GM12878 (cell line): ENCODE measurements at regions not wholly inside any gene's neighbourhood (a gene's known extent, or its start where the extent isn't known, plus 50 kb on each side); places are given as distances from the start of the nearest gene placed in this dataset.
A peak's percentile ranks its signal among the peaks of the same experiment; 100 is the strongest.

ENCODE experiments used
- ATAC-seq: fragments of 200-7000 bp; cut with Tn5 transposase; 3 replicates; pipeline ENCODE4 v1.9.1; 2020; ENCODE audit warnings: mild to moderate bottlenecking, moderate library complexity
- BruUV-seq: library from RNA; stranded (reverse); fragments of 400-500 nt; replicated peaks from 2 replicates; lab custom pipeline; 2021; lab: Mats Ljungman, UMichigan
- CTCF ChIA-PET: fragments of 300-600 bp; sonication (Branson Sonifier 250); formaldehyde crosslinking; extraction: SDS; loops from one replicate; lab custom pipeline; 2021; ENCODE audit warnings: inconsistent platforms; lab: Yijun Ruan, JAX
- POLR2A ChIA-PET: fragments of 350-600 bp; formaldehyde crosslinking; extraction: SDS; loops from one replicate; lab custom pipeline; 2021; ENCODE audit warnings: inconsistent platforms; lab: Charles Lee
- RAD21 ChIA-PET: fragments of 300-600 bp; sonication (Branson Sonifier 250); formaldehyde crosslinking; loops from one replicate; lab custom pipeline; 2023; ENCODE audit warnings: antibody characterized with exemption; ENCODE audit not compliant: unreplicated experiment; lab: Charles Lee
- SMC1A ChIA-PET: fragments of 300-600 bp; sonication (Branson Sonifier 250); formaldehyde crosslinking; loops from one replicate; lab custom pipeline; 2023; ENCODE audit not compliant: unreplicated experiment, uncharacterized antibody; lab: Charles Lee
- DNase-seq: peaks from one replicate; pipeline ENCODE4 v3.0.0-alpha.2; 2011; ENCODE audit warnings: low read depth, low spot score
- FAIRE-seq: peaks from 3 replicates; lab custom pipeline; 2011; peaks lifted over from hg19 to GRCh38; lab: Jason Lieb, UNC
- H2AFZ ChIP-seq: 2 replicates; pipeline ENCODE4 v1.6.0; 2011; ENCODE audit warnings: low read depth, low read length, control low read depth; ENCODE audit not compliant: control insufficient read depth
- H3K27ac ChIP-seq: 2 replicates; pipeline ENCODE4 v1.5.1; 2011; ENCODE audit warnings: control low read depth; ENCODE audit not compliant: control insufficient read depth, insufficient read depth
- H3K27me3 ChIP-seq, 2 experiments: replicated peaks in 1 of 2; 2 replicates each; pipeline versions ENCODE4 v1.6.0 to v1.6.1; 2011; ENCODE audit warnings: low read length in 1 of 2; ENCODE audit not compliant: control insufficient read depth in 2 of 2, insufficient read depth in 2 of 2
- H3K36me3 ChIP-seq, 2 experiments: 2 replicates each; pipeline ENCODE4 v1.5.1; 2011; ENCODE audit warnings: low read length in 1 of 2; ENCODE audit not compliant: control insufficient read depth in 2 of 2, insufficient read depth in 2 of 2
- H3K4me1 ChIP-seq: 2 replicates; pipeline ENCODE4 v1.6.1; 2011; ENCODE audit warnings: mild to moderate bottlenecking, low read length, moderate library complexity, mixed read lengths; ENCODE audit not compliant: control insufficient read depth, insufficient read depth
- H3K4me2 ChIP-seq: 2 replicates; pipeline ENCODE4 v1.6.0; 2011; ENCODE audit warnings: control low read depth; ENCODE audit not compliant: control insufficient read depth, insufficient read depth
- H3K4me3 ChIP-seq: fragments of 200-600 bp; sonication (generic); 2 replicates; pipeline ENCODE4 v1.5.1; 2016
- H3K79me2 ChIP-seq: 2 replicates; pipeline ENCODE4 v1.6.0; 2011; ENCODE audit warnings: low read length; ENCODE audit not compliant: control insufficient read depth, insufficient read depth
- H3K9ac ChIP-seq: 2 replicates; pipeline ENCODE4 v1.8.0; 2011; ENCODE audit warnings: low read length, control low read depth, mixed read lengths; ENCODE audit not compliant: control insufficient read depth, insufficient read depth
- H3K9me3 ChIP-seq: replicated peaks from 3 replicates; pipeline ENCODE4 v1.5.1; 2011; ENCODE audit warnings: mild to moderate bottlenecking, low read length; ENCODE audit not compliant: control insufficient read depth, insufficient read depth
- H4K20me1 ChIP-seq: 2 replicates; pipeline ENCODE4 v1.6.0; 2011; ENCODE audit not compliant: control insufficient read depth, insufficient read depth
- ATF7 ChIP-seq: fragments of 450-650 bp; IDR thresholded peaks from 2 replicates; pipeline ENCODE4 v1.6.1; 2016; ENCODE audit warnings: low read depth, mild to moderate bottlenecking
- CEBPZ ChIP-seq: fragments of 150-350 bp; IDR thresholded peaks from 2 replicates; pipeline ENCODE4 v1.6.1; 2016; ENCODE audit warnings: low read depth, low read length
- FOS ChIP-seq: IDR thresholded peaks from 3 replicates; pipeline ENCODE4 v1.6.1; 2011; ENCODE audit warnings: borderline replicate concordance; ENCODE audit not compliant: insufficient read length; ENCODE audit errors: extremely low read depth
- HCFC1 ChIP-seq: fragments of 150-350 bp; IDR thresholded peaks from 2 replicates; pipeline ENCODE4 v1.6.1; 2014; ENCODE audit warnings: low read length
- KLF5 ChIP-seq: fragments of 450-650 bp; IDR thresholded peaks from 2 replicates; pipeline ENCODE4 v1.6.1; 2014; ENCODE audit warnings: mild to moderate bottlenecking; ENCODE audit not compliant: partially characterized antibody
- MTA2 ChIP-seq: fragments of 450-650 bp; IDR thresholded peaks from 2 replicates; pipeline ENCODE4 v1.6.1; 2016; ENCODE audit warnings: low read depth, mild to moderate bottlenecking, moderate library complexity
- RAD51 ChIP-seq: fragments of 450-650 bp; IDR thresholded peaks from 2 replicates; pipeline ENCODE4 v1.6.1; 2016; ENCODE audit warnings: moderate library complexity, mild to moderate bottlenecking, inconsistent platforms
- RELA ChIP-seq: fragments of 450-650 bp; IDR thresholded peaks from 2 replicates; pipeline ENCODE4 v1.8.0; 2014; ENCODE audit warnings: borderline replicate concordance; ENCODE audit not compliant: partially characterized antibody
- SP1 ChIP-seq: IDR thresholded peaks from one replicate; pipeline ENCODE4 v1.6.1; 2011; ENCODE audit warnings: low read depth, low read length
- ZNF24 ChIP-seq: fragments of 450-650 bp; IDR thresholded peaks from 2 replicates; pipeline ENCODE4 v1.6.1; 2017; ENCODE audit warnings: antibody characterized with exemption, mild to moderate bottlenecking
- ZNF592 ChIP-seq: fragments of 450-650 bp; IDR thresholded peaks from 2 replicates; pipeline ENCODE4 v1.6.1; 2017; ENCODE audit warnings: mild to moderate bottlenecking, moderate library complexity
- ZSCAN29 ChIP-seq: fragments of 450-650 bp; IDR thresholded peaks from 2 replicates; pipeline ENCODE4 v1.6.1; 2017; ENCODE audit warnings: mild to moderate bottlenecking, moderate library complexity
- WGBS: methylation state at CpG from one replicate; pipeline ENCODE4 v1.1.6; 2016; ENCODE audit warnings: low lambda C conversion rate; ENCODE audit not compliant: insufficient replicate concordance, insufficient coverage; ENCODE audit errors: missing lambda C conversion rate; 5-methylcytosine and 5-hydroxymethylcytosine counted together
- in situ Hi-C: fragments of 300-500 bp; cut with MboI; formaldehyde crosslinking; loops from 9 replicates; pipeline ENCODE4 v1.14.3; 2018; ENCODE audit warnings: mixed read lengths
- intact Hi-C: fragments of 100-400 bp; cut with micrococcal nuclease; formaldehyde crosslinking; loops from one replicate; pipeline ENCODE4 v1.14.2; 2022; ENCODE audit not compliant: unreplicated experiment
- TF ChIP-seq, protein P1 (sequence below): fragments of 450-650 bp; IDR thresholded peaks from 2 replicates; pipeline ENCODE4 v1.6.1; 2017; ENCODE audit warnings: mild to moderate bottlenecking, low read depth, inconsistent platforms; ENCODE audit not compliant: poor library complexity, severe bottlenecking

DNA sequence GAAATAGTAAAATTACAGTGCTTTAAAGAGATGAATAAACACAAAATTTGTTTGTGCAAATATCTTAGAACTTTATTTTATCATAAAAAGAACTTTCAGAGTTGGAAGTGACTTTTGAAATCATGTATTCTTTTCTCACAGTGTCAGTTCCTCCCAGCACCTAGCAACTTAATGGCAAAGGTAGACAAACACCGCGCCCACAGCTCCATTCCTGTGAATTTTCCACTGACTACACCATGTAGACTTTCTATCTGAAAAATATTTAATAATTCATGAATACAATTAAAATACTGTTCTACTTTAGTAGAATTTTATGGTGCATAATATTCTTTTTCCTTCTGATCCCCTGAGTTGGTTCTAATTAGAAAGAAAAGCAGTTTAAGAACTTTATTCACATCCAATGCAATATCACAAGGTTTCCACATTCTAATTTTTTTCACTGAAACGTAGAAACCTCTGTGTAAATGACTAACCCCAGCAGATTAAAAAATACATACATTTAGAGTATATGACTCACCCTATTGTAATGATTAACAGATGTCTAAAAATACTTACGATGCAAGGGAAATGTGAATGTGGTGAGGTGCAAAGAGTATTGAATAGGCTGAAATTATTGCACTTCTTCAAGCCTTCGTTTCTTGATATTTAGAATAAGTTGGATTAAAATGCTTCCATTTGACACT lies 218.2 kb upstream of the CCDC179 start (continued):
- TF ChIP-seq CEBPZ (no peak), SP1 (no peak)

DNA sequence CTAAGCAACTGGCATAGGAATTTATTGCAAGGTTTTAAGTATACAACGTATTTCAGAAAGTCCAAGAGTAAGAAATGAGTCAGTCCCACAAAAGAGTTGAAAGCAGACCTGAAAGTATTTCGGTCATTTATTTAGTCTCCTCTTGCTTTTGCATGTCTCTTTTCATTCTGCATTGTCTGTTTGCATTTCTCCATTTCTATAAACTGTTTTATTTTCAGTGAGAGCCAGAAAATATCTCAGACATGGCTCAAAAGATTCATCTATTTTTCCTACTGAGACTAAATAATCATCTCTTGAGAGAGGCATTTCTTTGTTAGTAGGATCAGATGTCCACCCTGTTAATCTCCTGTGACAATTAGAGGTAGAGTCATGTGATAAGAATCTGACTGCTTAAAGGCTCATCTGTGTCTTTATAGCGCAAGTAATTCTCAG lies 219.1 kb upstream of the CCDC179 start:
- SMC1A ChIA-PET, result interaction anchor here (1.8 to 2.7 kb wide), 5 partner anchors 18 to 58 kb away, joined by 5 to 28 read pairs (median 14); no protein-coding TSS in a partner anchor
- no peak for TF ChIP-seq FOS
- TF ChIP-seq MTA2, result peak; percentile 43
- 0 out of 2 replicates have a peak, but pooled peaks have one; percentile 23 for TF ChIP-seq ZNF592
- TF ChIP-seq ZNF24, result 0 out of 2 replicates have a peak, but pooled peaks have one; percentile 64
- TF ChIP-seq ZSCAN29, result no peak
- no peak for TF ChIP-seq RELA
- TF ChIP-seq KLF5, result no peak
- TF ChIP-seq ATF7, result peak; percentile 53
- peak; percentile 89 for TF ChIP-seq RAD51
- TF ChIP-seq HCFC1, result no peak
- TF ChIP-seq, protein P1, sequence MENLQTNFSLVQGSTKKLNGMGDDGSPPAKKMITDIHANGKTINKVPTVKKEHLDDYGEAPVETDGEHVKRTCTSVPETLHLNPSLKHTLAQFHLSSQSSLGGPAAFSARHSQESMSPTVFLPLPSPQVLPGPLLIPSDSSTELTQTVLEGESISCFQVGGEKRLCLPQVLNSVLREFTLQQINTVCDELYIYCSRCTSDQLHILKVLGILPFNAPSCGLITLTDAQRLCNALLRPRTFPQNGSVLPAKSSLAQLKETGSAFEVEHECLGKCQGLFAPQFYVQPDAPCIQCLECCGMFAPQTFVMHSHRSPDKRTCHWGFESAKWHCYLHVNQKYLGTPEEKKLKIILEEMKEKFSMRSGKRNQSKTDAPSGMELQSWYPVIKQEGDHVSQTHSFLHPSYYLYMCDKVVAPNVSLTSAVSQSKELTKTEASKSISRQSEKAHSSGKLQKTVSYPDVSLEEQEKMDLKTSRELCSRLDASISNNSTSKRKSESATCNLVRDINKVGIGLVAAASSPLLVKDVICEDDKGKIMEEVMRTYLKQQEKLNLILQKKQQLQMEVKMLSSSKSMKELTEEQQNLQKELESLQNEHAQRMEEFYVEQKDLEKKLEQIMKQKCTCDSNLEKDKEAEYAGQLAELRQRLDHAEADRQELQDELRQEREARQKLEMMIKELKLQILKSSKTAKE, result peak; percentile 74

More for the DNA sequence above, 219.1 kb upstream of the CCDC179 start:
- ATAC-seq (peak; percentile 88), DNase-seq (no peak), FAIRE-seq (peak; percentile 49)
- ChIA-PET CTCF (interaction anchor here (2.6 kb wide), 1 partner anchor 34 kb away, joined by 17 read pairs; no protein-coding TSS in a partner anchor), RAD21 (interaction anchor here (0.6 to 4.0 kb wide), 6 partner anchors 18 to 209 kb away, joined by 3 to 44 read pairs (median 17); no protein-coding TSS in a partner anchor), POLR2A (no interaction called here)
- intact Hi-C loops, result no loop called here
- no peaks in the 10 kb centered on the region for H3K9me3 ChIP-seq
- no peaks in the 10 kb centered on the region for H3K4me1 ChIP-seq
- no peaks in the 10 kb centered on the region for H3K36me3 ChIP-seq
- no peaks in the 10 kb centered on the region for H4K20me1 ChIP-seq
- H3K79me2 ChIP-seq, result no peaks in the 10 kb centered on the region
- H3K4me3 ChIP-seq, result no peak overlapping the region
- in situ Hi-C loops, result no loop called here
- no TSS peak for BruUV-seq
- H3K4me2 ChIP-seq, result no peak overlapping the region
- H3K27ac ChIP-seq, result no peak overlapping the region
- 0% methylated on average over 3 of the region's 3 CpGs for WGBS
- no peak overlapping the region for H3K9ac ChIP-seq
- no peak overlapping the region for H2AFZ ChIP-seq
- H3K27me3 ChIP-seq, result no peaks in the 10 kb centered on the region
